Pancreas (tissue), 10 donors: ENCODE measurements at regions not wholly inside any gene's neighbourhood (a gene's known extent, or its start where the extent isn't known, plus 50 kb on each side); places are given as distances from the start of the nearest gene placed in this dataset.

Source experiments
- ATAC-seq, 4 donors: fragments of 200-7000 bp; cut with Tn5 transposase; one replicate each; pipeline versions ENCODE4 v1.8.0 to v1.9.1; 2020; ENCODE audit warnings: mild to moderate bottlenecking in 4 of 4, moderate library complexity in 4 of 4
- DNase-seq, 6 donors: peaks; one replicate each; pipeline ENCODE4 v3.0.0-alpha.2; 2020
- FAIRE-seq: peaks from 2 replicates; lab custom pipeline; 2012; peaks lifted over from hg19 to GRCh38; lab: Jason Lieb, UNC
- H3K27ac ChIP-seq, 4 donors: fragments of 200-600 bp; sonication (generic); 1 replicate in 3 of 4; 2 replicates in 1 of 4; pipeline versions ENCODE4 v1.5.0 to v1.8.0; 2020
- H3K27me3 ChIP-seq, 4 donors: fragments of 200-600 bp; one replicate each; pipeline ENCODE4 v1.8.0; 2021
- H3K36me3 ChIP-seq, 3 donors: fragments of 200-600 bp; sonication (generic) in 1 of 3; one replicate each; pipeline versions ENCODE4 v1.5.0 to v1.8.0; 2020 to 2021
- H3K4me1 ChIP-seq, 3 donors: fragments of 200-600 bp; one replicate each; pipeline ENCODE4 v1.8.0; 2021
- H3K4me3 ChIP-seq, 4 donors: fragments of 200-600 bp; sonication (generic) in 2 of 4; one replicate each; pipeline versions ENCODE4 v1.5.0 to v1.8.0; 2020 to 2021
- H3K9me3 ChIP-seq, 4 donors: fragments of 200-600 bp; one replicate each; pipeline ENCODE4 v1.8.0; 2021
- whole genome bisulfite sequencing, 2 donors: extraction: QIAGEN DNeasy Blood & Tissue Kit; methylation state at CpG; one replicate each; pipeline ENCODE4 v1.1.7; 2013; 5-methylcytosine and 5-hydroxymethylcytosine counted together
- intact Hi-C, 3 donors: fragments of 100-400 bp; cut with DNase I; formaldehyde crosslinking; loops; one replicate each; pipeline versions ENCODE4 v1.11.1 to v1.14.2; 2022
- TF ChIP-seq, protein P1 (sequence below), 4 donors: fragments of 200-600 bp; sonication (generic) in 3 of 4; IDR thresholded peaks; one replicate each; pipeline versions ENCODE4 v1.5.0 to v1.8.0; 2021; ENCODE audit warnings: antibody characterized with exemption in 4 of 4
- donor health status: healthy with polysubstance abuse.
- donor health status: DM: no; HTN: no; CAD: no; lungs with moderate emphysema.
- donor health status: DM: no; HTN: no; CAD: no.
- donor health status: control.
- donor health status: control.
- donor health status: Bipolar disorder and iron deficiency.
- donor health status: DM: yes; HTN: yes; CAD: no.
- donor health status: DM: no; HTN: no; CAD: no.
- donor health status: DM: no; HTN: no; CAD: no.
- donor health status: DM: yes; HTN: yes; CAD: no.

DNA sequence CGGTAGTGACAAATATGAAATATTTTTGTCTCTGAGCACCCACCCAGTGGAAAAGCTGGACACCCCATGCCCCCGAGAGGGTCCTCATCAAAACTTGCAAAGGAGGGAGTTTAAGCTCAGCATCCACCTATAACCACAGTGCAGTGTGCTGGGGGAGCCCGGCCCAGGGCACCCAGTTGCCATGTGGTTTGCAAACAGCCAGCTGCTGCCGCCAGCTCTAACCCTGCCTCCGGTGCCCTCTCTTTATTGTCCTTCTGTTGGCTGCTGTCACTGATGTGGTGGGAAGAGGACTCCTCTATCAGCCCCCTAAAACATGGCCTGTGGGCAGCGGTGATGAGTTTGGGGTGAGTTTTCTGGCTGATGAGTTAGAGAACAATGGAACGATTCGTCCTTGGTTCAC, 160.9 kb upstream of the MVB12B start:
- no peak for ATAC-seq
- H3K4me3 ChIP-seq = no peak overlapping the region
- H3K4me1 ChIP-seq = no peaks in the 10 kb centered on the region
- WGBS, 2 donors = 78 to 80% methylated on average over 8 of the region's 8 CpGs
- H3K27me3 ChIP-seq = no peaks in the 10 kb centered on the region
- H3K9me3 ChIP-seq = no peaks in the 10 kb centered on the region
- intact Hi-C loops = no loop called here
- TF ChIP-seq, protein P1, sequence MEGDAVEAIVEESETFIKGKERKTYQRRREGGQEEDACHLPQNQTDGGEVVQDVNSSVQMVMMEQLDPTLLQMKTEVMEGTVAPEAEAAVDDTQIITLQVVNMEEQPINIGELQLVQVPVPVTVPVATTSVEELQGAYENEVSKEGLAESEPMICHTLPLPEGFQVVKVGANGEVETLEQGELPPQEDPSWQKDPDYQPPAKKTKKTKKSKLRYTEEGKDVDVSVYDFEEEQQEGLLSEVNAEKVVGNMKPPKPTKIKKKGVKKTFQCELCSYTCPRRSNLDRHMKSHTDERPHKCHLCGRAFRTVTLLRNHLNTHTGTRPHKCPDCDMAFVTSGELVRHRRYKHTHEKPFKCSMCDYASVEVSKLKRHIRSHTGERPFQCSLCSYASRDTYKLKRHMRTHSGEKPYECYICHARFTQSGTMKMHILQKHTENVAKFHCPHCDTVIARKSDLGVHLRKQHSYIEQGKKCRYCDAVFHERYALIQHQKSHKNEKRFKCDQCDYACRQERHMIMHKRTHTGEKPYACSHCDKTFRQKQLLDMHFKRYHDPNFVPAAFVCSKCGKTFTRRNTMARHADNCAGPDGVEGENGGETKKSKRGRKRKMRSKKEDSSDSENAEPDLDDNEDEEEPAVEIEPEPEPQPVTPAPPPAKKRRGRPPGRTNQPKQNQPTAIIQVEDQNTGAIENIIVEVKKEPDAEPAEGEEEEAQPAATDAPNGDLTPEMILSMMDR (IDR thresholded peaks at IDR 0.05) = no peak
- no peak for FAIRE-seq
- no peaks in the 10 kb centered on the region for H3K36me3 ChIP-seq
- H3K27ac ChIP-seq = no peak overlapping the region
- DNase-seq = no peak

DNA sequence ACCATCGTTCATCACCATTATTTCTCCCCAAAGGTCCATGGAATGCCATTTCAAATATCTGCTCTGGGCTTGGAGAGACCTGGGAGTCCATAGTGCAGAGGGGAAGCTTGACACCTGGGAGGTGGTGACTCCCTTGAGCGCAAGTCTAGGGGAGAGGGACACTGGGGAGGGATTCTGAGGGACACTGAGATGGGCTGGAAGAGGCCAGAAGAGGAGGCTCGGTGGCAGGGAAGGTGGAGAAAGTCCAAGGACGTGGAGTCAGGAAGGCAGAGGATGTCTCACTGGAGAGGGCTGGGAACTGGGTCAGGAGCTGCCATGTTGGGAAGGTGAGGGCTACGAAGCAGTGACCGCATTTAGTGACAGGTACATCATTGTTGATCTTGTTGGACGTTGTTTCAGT, 160.3 kb upstream of the MVB12B start:
- 63 to 78% methylated on average over 7 of the region's 7 CpGs for WGBS, 2 donors
- ATAC-seq (no peak), DNase-seq (no peak), FAIRE-seq (no peak)
- TF ChIP-seq, protein P1 (IDR thresholded peaks at IDR 0.05) = no peak
- no peak overlapping the region for H3K27ac ChIP-seq
- no peaks in the 10 kb centered on the region for H3K36me3 ChIP-seq
- H3K27me3 ChIP-seq = no peaks in the 10 kb centered on the region
- no peaks in the 10 kb centered on the region for H3K9me3 ChIP-seq
- intact Hi-C loops = no loop called here
- H3K4me1 ChIP-seq = no peaks in the 10 kb centered on the region
- H3K4me3 ChIP-seq = no peak overlapping the region

DNA sequence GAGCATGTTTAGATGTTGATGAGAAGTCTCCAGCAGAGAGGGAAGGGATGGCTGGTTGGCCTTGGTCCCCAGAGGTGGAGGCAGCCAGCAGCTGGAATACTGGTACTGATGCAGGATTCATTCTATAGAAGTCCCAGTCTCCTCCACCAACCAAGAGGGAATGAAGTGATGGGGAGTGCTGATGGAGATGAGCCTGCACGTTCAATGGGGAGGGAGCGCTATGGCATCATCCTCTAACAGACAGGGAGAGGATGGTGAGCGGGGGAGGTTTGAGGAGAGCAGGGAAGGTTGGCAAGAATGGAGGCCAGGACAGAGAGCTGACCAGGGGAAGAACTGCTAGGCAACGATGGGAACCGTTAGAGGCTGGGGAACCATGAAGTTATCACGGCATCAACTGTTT, 159.8 kb upstream of the MVB12B start:
- Histone ChIP-seq H3K27ac (no peak overlapping the region), H3K36me3 (no peaks in the 10 kb centered on the region), H3K9me3 (no peaks in the 10 kb centered on the region), H3K4me1 (no peaks in the 10 kb centered on the region), H3K4me3 (no peak overlapping the region), H3K27me3 (no peaks in the 10 kb centered on the region)
- TF ChIP-seq, protein P1 (IDR thresholded peaks at IDR 0.05) = no peak
- FAIRE-seq (no peak), DNase-seq (no peak), ATAC-seq (no peak)
- intact Hi-C loops = no loop called here
- 73 to 77% methylated on average over 6 of the region's 6 CpGs for WGBS, 2 donors

DNA sequence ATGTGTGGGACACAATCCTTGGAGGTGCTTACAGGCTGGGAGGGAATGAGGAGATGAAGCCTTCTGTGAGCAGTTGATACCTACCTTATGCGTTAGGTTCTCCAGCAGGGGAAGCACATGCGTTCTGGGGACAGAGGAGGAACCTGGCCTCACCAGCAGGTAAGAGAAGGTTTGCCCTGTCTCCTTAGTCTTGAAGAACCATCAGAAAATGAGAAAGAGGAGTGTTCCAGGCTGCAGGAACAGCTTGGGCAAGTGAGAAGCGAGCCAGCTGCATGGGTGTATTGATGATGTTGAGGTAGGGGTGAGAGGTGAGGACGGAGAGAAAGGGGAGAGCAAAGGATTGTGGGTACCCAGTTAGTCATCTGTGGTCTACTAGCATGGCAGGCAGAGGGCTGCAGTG, 156.9 kb upstream of the MVB12B start:
- H3K4me3 ChIP-seq = no peak overlapping the region
- TF ChIP-seq, protein P1 (IDR thresholded peaks at IDR 0.05) = no peak
- H3K27ac ChIP-seq = no peak overlapping the region
- ATAC-seq = no peak
- intact Hi-C loops = no loop called here
- H3K9me3 ChIP-seq = no peaks in the 10 kb centered on the region
- H3K4me1 ChIP-seq = no peaks in the 10 kb centered on the region
- no peaks in the 10 kb centered on the region for H3K36me3 ChIP-seq
- DNase-seq = no peak
- WGBS, 2 donors = 47 to 57% methylated on average over 4 of the region's 4 CpGs
- H3K27me3 ChIP-seq = no peaks in the 10 kb centered on the region
- no peak for FAIRE-seq

DNA sequence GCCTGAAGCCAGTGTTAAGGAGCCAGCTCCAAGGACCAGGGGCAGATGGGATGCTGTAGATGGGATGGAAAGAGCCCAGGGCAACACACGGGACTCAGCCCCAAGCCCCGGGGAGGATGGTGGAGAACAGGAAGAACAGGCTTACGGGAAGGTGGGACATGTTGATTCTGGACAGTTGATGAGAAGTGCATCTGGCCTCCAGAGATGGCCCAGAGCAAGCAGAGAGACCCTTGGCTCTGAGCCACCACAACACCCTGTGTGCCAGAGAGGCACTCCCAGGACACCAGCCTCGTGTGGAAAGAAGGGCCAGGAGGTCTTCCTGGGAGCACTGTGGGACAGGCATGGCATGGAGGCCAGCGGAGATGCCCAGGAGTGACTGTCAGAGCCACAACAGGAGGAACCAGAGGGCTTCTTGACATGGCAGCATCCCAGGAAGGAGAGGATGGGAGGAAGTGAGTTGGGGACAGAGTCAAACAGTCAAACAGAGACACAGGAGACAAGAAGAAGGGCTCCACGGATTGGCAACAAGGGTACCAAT, 156.3 kb upstream of the MVB12B start:
- H3K36me3 ChIP-seq = no peaks in the 10 kb centered on the region
- no peak overlapping the region for H3K27ac ChIP-seq
- H3K4me1 ChIP-seq = no peaks in the 10 kb centered on the region
- TF ChIP-seq, protein P1 (IDR thresholded peaks at IDR 0.05) = no peak
- H3K9me3 ChIP-seq = no peaks in the 10 kb centered on the region
- no peak for DNase-seq
- WGBS, 2 donors = 61% methylated on average over 6 of the region's 6 CpGs
- no peak overlapping the region for H3K4me3 ChIP-seq
- no peak for FAIRE-seq
- ATAC-seq = no peak
- intact Hi-C loops = no loop called here
- no peaks in the 10 kb centered on the region for H3K27me3 ChIP-seq
